ENCODE measurements at regions not wholly inside any gene's neighbourhood (a gene's known extent, or its start where the extent isn't known, plus 50 kb on each side); places are given as distances from the start of the nearest gene placed in this dataset.
"Not testable (repeated sequence)": the region's sequence is repeated elsewhere in the genome, so short reads cannot be mapped to it uniquely, and the experiment has no call there.

DNA sequence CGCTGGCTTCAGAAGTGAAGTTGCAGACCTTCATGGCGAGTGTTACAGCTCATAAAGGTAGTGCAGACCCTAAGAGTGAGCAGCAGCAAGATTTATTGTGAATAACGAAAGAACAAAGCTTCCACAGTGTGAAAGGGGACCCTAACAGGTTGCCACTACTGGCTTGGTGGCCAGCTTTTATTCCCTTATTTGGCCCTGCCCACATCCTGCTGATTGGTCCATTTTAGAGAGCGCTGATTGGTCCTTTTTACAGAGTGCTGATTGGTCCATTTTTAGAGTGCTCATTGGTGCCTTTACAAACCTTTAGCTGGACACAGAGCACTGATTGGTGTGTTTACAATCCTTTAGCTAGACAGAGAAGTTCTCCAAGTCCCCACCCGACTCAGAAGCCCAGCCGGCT lies 298.0 kb upstream of the DLGAP1 start:
- DNase-seq: not testable (repeated sequence)

DNA sequence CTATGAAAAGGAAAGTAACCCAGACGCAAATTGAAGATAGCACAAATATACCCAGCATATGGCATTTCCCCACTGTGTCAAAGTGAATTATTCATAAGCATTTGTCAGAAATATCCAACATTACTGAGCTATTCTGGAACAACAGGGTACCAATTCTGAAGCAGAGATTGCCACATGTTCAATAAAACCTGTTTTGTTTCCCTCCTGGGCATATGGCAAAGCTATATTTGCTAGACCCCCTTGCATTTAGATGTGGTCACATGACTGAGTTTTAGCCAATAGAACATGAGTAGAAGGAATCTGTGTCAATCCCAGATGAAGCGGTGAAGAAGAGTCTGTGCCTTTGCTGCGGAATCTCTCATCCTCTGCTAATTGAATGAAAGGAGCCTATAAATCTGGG lies 296.4 kb upstream of the DLGAP1 start:
- no peak for DNase-seq

DNA sequence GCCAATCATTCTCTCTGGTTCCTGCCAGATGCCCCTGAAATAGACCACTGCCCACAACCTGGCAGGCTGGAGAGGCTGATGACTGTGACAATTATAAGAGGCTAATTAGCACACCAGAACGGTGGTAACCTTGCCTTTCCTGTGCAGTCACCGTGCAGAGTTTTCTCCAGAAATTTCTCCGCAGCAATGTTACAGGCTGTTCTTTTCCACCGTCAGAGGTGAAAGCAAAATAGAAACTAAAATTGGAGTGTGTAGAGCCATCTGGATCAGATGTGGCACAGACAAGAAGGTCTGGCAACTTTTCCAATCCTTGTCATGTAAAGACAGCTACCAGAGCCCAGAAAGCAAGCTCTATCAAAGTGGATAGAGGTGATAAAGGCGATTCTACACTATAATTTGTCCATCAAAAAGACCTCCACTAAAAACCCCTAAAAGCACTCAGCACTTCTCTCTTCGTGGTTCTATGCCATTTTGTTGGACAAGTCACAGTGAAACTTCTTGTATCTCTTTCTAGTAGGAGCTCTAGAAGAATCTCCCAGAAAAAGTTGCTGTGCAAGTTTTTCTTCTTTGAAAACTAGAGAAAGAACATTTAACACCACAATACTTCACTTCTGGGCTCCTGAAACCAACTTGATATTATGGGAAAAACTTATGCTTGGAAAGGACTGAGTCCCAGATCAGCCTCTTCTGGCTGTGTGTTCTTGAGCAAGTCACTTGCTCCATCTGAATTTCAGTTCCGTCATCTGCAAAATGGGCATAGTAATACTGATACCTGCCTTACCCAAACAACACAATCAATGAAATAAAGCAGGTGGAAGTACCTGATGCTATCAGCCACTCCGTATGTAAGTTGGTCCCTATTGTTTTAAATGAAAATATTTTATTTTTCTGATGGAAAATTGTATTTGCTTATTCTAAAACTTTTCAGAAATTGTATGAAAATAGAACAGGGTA lies 295.6 kb upstream of the DLGAP1 start:
- no peak for DNase-seq

DNA sequence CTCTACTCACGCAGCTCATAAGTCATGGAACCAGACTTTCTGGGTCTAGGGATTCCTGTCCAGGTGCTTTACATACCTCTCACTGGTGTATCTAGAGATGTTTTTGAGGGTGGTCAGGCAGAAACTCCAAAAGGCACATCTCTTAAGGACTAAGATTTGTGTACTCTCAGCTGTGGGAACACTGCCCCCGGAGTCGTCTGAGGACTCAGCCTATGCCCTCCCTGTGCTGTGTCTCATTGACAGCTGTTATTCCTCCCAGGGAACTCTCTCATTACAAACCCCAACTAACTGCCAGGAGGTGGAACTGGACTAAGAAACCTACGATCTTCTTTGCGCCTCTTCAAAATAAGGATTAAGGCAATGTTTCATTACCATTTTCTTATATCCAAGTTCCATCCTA lies 293.9 kb upstream of the DLGAP1 start:
- no peak for DNase-seq

DNA sequence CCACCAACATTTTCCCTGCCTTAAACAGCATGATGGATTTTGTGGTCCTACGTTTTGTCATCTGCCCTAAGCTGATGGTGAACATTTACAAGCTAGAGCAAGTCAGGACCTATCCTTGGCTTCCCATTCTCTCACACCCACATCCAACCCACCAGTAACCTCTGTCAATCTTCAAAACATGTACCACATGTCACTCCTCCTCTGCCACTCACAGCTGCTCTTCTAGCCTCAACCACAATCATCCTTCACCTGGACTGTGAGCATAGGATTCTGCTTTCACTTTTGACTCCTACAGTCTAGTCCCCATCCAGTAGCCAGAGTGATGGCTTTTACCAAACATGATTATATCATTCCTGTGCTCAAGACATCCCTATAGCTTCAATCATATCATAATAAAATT lies 279.8 kb upstream of the DLGAP1 start:
- no peak for DNase-seq

DNA sequence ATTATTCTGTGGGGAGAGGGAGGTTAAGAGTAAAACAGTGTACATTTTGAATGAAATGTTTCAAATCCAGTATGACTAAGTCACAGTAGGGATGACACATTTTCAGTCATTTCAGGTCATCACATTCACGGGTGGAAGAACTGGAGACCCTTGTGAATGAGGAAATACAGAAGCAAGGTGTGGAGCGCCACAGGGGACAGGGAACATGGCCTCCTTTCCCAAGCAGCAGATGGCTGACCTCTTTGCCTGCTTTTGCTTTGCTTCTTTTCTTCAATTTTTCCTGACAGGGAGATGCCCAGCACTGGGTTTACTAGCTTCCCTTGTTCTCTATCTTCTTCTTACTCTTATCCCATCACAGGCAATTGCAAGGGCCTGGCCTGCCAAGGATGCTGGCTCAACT lies 278.9 kb upstream of the DLGAP1 start:
- DNase-seq: no peak

DNA sequence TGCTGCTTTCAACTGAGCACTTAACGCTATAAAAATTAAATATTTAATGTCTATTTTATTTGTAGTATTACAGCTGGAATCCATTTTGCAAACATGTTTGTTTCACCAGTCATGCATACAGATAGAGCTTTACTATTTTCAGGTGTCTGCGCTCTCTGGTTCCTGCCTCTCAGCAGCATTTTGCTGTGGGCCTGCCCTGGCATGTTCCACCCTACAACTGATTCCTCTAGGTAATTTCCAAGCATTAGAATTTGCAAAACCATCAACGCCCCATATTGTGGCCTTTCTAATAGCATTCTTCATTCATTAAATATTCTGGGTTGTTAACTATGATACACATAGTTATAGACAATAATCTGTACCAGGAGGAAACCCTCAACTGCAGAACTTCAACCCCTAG lies 266.4 kb upstream of the DLGAP1 start:
- no peak for DNase-seq

DNA sequence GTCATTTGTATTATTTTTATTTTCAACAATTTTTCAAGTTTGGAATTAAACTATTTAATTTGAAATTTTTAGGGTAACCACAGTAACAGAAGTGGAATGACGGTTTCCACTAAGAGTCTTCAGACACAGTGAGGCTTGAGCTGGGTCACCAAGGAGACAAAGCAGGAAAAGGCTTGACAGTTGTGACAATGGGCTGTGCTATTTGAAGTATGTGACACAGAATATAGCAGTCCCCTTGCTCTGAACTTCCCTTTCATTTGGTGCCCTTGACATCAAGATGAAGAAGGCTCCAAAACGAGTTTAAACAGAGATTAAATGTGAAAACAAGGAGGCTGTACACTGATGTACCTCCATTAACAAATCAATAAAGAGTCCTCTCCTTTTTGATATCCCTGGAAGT lies 265.4 kb upstream of the DLGAP1 start:
- DNase-seq: no peak

DNA sequence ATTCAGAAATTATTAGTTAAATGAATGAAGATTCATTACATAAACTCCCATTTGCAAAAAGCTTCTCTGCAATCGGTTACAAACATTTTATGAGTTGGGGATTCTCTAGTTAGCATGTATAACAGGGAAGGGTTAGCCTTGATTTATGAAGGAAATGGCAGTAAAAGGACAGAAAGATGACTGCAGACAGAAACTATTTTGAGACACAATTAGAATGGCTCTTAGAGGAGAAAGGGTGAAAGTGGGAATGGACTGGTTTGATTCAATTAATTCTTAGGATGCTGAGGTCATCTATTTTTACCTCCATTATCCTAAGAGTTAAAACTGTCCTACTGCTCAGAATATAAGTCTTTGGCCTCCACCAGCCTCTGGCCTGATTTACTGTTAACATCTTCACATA lies 250.8 kb upstream of the DLGAP1 start:
- DNase-seq: no peak

DNA sequence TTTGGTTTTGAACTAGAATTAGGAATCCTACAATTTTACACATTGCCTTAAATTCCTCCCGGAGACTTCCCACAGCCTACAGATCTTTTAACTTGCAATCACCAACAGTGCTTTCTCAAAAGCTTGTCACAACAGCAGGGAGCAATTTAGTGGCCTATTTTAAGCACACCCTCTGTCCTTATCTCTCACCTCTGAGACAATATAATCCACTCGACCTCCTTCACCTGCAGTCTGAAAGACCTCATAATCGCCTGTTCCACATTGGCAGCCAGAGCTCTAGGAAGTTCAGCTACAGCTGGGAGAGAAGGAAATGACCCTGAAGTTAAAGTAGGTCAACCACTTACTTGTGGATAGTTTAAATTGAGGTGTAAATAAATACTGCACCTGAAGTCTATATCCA lies 249.7 kb upstream of the DLGAP1 start:
- DNase-seq: no peak

DNA sequence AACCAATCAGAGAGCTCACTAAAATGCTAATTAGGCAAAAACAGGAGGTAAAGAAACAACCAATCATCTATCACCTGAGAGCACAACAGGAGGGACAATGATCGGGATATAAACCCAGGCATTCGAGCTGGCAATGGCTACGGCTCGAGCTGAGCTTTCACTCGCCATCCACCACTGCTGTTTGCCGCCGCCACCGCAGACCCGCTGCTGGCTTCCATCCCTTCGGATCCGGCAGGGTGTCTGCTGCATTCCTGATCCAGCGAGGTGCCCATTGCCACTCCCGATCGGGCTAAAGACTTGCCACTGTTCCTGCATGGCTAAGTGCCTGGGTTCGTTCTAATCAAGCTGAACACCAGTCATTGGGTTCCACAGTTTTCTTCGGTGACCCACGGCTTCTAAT lies 236.7 kb upstream of the DLGAP1 start:
- DNase-seq: no peak

DNA sequence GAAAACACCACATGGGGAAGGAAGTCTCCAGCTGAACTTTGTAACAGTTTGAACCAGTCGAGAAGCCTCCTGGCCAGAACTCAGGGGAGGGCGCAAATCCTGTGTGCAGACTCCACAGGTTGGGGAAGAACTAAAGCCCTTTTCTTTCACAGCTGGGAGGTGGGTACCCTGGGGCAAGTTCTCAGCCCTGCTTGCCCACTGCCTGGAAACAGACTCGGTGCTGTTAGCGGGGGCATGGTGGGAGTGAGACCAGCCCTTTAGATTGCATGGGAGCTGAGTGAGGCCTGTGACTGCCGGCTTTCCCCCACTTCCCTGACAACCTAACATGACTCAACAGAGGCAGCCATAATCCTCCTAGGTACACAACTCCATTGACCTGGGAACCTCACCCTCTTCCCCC lies 223.6 kb upstream of the DLGAP1 start:
- not testable (repeated sequence) for DNase-seq

DNA sequence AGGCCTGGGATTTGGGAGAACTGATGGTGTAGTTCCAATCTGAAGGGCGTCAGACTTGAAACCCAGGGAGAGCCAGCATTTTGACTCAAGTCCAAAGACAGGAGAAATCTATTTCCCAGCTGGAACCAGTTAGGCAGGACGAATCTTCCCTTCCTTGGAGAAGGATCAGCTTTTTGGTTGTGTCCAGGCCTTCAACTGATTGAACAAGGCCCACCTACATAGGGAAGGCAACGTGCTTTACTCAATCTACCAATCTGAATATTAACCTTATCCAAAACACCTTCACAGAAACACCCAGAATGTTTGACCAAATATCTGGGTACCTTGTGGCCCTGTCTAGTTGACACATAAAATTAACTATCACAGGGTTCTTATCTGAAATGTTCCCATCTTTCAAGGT lies 221.9 kb upstream of the DLGAP1 start:
- DNase-seq: no peak

DNA sequence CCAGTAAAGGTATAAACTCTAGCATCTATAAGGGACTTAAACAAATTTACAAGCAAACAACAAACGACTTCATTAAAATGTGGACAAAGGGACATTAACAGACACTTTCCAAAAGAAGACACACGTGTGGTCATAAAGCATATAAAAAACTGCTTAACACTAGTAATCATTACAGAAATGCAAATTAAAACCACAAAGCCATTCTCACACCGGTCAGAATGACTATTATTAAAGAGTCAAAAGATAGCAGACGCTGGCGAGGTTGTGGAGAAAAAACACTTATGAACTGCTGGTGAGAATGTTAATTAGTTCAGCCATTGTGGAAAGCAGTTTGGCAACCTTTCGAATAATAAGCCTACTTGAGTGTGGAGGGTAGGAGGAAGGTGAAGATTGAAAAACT lies 217.1 kb upstream of the DLGAP1 start:
- no peak for DNase-seq

DNA sequence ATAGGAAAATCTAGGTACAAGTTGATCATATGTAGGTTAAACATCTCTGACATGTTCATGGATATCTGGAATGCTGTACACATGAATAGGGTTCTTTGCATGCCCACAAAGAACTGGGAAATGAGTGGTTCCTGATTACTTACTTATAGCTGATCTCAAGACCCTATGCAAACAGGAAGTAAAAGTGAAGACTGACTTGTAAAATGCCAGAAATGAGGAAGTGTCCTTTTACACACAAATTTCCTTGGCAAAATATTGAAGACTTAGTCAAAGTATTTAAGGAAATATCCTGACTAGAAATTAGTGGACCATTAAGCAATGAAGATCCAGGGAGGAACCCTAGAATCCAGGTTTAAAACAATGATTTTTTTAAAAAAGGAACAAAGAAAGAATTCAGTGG lies 203.7 kb upstream of the DLGAP1 start:
- DNase-seq: no peak

DNA sequence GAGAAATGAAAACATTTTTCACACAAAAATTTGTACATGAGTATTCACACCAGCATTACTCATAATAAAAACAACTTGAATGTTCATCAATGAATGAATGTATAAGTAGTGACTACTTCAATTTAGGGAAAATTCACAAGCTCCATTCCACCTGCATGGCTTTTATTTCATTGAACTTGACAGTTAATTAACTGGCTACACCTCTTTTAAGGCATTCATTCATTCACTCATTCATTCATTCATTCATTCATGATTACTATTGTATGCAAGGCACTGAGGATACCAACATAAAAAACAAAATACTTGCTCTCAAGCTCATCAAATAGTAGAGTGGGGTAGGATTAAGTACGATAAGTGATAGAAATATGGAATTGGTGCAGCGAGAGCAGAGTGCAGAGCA lies 198.3 kb upstream of the DLGAP1 start:
- no peak for DNase-seq

DNA sequence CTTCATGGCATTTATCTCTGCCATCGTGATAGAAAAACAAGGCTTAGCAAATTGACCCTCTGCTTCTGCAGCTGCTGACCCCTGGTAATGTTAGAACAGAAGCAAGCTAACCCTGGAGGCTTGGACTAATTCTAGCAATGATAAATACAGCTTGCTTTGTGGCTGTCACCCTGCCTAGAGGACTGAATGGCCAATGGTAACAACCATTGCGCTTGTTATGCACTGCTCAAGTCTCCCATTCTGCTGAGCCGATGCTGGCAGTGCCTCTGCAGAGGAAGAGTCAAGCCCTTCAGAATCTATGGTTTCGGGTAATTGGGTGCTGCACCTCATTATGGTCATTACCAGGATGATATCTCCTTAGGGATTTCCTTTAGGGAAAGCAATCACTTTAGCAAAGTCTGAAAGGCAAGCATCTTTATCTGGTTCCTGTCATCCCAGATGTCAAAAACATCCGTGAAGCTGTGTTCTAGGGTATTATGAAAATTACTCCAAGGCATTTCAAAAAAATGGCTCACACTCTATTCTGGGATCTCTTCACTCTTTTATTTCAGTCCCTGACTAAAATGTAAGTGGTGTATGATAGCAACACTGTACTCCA lies 186.8 kb upstream of the DLGAP1 start:
- no peak for DNase-seq

DNA sequence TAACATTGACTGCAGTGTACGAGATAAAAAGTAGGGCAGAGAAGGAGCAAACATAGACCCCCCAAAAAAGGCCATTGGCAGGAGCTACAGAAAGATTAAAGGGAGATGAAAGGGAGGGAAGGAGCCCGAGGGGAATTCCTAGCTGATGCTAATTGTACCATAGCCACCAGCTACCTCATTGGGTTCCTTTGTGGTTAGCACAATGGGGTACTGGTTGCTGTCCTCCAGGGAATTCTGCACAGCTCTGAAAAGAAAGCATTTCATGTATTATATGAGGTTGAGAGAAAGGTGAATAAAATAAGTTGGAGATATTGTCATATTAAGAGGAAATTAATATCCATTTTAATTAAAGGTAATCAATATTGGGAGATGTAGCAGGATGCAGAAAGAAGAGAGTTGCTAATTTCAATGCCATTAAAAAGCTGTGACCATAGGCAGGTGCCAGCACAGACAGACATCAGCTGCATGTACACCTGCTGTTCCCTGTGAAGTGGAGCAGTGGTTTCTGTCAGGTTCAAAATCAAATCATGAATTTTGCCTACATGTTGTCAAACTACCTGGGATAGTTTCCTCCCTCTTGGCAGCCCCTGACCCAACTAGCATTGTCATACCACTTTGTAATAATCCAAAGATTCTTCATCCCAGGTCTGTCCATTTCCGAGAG lies 185.4 kb upstream of the DLGAP1 start:
- no peak for DNase-seq

DNA sequence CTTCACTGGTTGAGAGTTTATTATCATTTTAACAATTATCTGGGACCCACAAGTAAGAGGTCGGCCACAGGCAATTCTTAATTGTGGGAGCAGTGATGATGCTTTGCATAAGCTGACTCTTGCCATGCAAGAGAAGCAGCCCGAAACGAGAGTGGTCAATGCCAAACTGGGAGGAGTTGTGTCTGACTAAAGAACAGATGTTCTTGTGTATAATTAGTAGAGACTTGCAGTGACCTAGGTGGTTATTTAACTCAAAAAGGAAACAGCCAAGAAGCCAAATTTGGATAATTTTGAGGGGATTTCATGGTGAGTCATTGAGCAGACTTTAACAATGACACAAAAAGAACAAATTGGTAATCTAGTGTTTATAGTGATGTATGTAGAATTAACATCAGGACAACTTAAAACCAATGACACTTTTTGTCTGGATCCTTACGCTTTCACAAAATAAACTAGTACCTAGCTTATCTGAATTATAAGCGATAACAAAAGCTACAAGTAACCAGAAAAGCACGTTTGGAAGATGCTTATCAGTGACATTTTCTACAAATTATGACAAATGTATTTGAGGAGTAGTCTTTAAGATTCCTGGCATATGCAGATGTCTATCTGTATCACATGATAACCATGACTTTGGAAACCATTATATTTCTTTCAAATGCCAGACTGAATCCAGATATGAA lies 184.7 kb upstream of the DLGAP1 start:
- no peak for DNase-seq

DNA sequence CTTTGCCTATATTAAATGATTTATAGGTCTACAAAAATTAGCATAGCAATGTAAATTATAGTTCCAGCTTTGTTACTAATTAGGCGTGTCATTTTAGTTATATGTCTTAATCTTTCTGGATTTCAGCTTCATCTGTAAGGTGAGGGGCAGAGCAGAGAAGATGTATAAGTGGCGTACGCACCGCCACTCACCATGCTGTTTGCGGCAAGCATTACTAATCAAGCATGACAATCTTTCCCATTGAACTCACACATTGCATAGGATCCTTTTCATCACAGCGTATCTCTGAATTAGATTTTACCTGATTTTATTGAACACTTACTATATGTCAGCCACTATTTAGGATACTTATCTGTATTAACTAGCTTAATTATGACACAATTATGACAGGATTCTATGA lies 183.6 kb upstream of the DLGAP1 start:
- no peak for DNase-seq

DNA sequence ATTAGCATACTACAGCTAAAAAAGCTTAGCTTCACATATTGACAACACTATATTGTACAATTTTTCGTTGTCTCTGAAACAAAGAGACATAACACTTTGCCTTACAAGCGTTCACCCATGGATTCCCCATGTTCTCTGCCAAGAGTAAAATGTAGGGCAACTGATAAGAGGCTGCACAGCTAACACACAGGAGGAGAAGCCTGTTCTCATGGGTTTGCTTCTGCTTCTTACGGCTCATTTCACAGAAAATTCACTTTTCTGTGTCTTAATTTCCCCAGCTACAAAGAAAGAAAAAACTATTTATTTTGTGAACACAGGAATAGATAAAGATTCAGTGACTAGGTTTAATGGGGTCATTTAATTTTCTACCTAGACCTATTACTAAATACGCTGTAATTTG lies 182.8 kb upstream of the DLGAP1 start:
- DNase-seq: no peak

DNA sequence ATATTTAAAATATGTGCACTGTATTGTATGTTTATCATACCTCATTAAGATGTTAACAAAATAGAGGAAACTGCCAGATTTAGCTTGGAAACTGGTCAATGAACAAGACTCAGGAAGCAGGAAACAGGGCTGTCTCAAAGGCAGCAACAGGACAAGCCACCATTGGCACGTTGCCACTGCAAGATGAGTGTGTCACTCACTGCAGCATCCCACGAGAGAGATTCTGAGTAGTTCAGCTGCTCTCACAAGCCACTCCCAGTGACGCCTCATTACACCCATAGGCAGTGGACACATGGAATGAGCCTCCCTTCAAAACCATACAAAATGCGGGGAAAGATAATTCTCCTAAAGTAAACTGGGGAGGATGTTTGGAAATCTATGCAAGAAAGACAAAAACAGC lies 181.9 kb upstream of the DLGAP1 start:
- no peak for DNase-seq

DNA sequence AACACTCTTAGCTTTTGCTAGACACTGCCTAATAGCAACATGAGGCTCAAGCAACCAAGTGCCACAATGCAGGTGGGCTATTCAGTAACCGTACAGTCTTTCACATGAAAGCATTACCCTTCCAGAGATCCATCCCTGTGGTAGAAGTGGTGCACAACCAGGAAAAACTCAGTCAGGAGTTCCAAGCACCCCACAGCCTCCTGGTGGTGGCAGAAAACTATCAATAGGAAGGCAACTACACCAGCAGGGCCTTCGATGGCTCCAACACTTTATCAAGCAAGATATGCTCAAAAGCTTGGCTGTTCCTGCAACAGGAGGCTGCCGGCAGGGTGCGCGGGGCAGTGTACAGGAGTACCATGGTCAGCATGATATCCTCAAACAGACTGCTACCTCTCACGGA lies 176.1 kb upstream of the DLGAP1 start:
- DNase-seq: no peak

DNA sequence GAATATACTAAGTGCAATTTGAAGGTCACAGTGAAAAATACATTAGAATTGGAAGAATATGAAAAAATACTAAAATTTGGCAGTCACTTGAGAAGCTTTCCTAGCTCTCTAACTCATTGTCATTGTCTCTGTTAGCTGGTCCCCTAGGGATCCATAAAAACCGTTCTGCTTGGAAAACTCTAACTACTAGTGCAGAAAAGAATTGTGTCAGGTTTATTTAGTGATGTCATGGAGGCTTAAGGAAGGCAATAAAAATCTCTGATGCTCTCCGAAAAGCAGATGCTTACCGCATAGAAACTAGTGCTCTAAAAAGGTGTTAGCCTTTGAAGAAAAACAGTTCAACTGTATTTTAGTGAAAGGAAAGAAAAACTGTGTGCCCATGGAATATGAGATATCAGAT lies 150.1 kb upstream of the DLGAP1 start:
- no peak for DNase-seq
